H1 (cell line): ENCODE measurements at regions not wholly inside any gene's neighbourhood (a gene's known extent, or its start where the extent isn't known, plus 50 kb on each side); places are given as distances from the start of the nearest gene placed in this dataset.

Source experiments
- CTCF ChIA-PET: fragments of 300-600 bp; sonication (Branson Sonifier 250); formaldehyde crosslinking; loops from one replicate; lab custom pipeline; 2021; ENCODE audit not compliant: partially characterized antibody; lab: Charles Lee
- POLR2A ChIA-PET: fragments of 300-600 bp; sonication (Branson Sonifier 250); formaldehyde crosslinking; loops from one replicate; lab custom pipeline; 2021; ENCODE audit warnings: inconsistent platforms; ENCODE audit not compliant: partially characterized antibody; lab: Charles Lee
- DNase-seq, 2 experiments: peaks; one replicate each; pipeline versions ENCODE4 v3.0.0 to v3.0.0-alpha.2; 2010 to 2022; ENCODE audit warnings: low spot score in 2 of 2, low read depth in 1 of 2, mixed read lengths in 1 of 2
- FAIRE-seq: peaks from 2 replicates; lab custom pipeline; 2011; peaks lifted over from hg19 to GRCh38; lab: Jason Lieb, UNC
- H2AFZ ChIP-seq: 2 replicates; pipeline ENCODE4 v1.8.1; 2012; ENCODE audit warnings: low read length, inconsistent platforms
- H2AK5ac ChIP-seq: 2 replicates; pipeline ENCODE4 v1.6.1; 2013; ENCODE audit warnings: low read depth, low read length
- H2BK120ac ChIP-seq: replicated peaks from 2 replicates; pipeline ENCODE3; 2013; ENCODE audit warnings: low read depth, low read length, inconsistent platforms
- H2BK12ac ChIP-seq: 2 replicates; pipeline ENCODE4 v1.6.1; 2013; ENCODE audit warnings: low read depth, low read length
- H2BK15ac ChIP-seq: 2 replicates; pipeline ENCODE4 v1.6.1; 2013; ENCODE audit warnings: low read length
- H2BK20ac ChIP-seq: 2 replicates; pipeline ENCODE4 v1.6.1; 2013; ENCODE audit warnings: low read length
- H2BK5ac ChIP-seq: 2 replicates; pipeline ENCODE4 v1.6.1; 2013; ENCODE audit warnings: low read depth, low read length
- H3K14ac ChIP-seq: 2 replicates; pipeline ENCODE4 v1.6.1; 2013; ENCODE audit warnings: inconsistent platforms; ENCODE audit not compliant: insufficient read length
- H3K18ac ChIP-seq: 2 replicates; pipeline ENCODE4 v1.6.1; 2013; ENCODE audit warnings: low read length; ENCODE audit errors: extremely low read depth
- H3K23ac ChIP-seq: 2 replicates; pipeline ENCODE4 v1.6.1; 2013; ENCODE audit warnings: inconsistent platforms; ENCODE audit not compliant: insufficient read length
- H3K23me2 ChIP-seq: 2 replicates; pipeline ENCODE4 v1.6.1; 2013; ENCODE audit warnings: low read depth, low read length
- H3K27ac ChIP-seq: 2 replicates; pipeline ENCODE4 v1.6.1; 2011; ENCODE audit warnings: low read depth, low read length, inconsistent platforms
- H3K27me3 ChIP-seq, 4 experiments: replicated peaks in 1 of 4; 1 replicate in 1 of 4; 2 replicates in 3 of 4; pipeline versions ENCODE4 v1.6.1 to v1.8.1; 2011 to 2013; ENCODE audit warnings: low read length in 3 of 4, mild to moderate bottlenecking in 3 of 4, inconsistent platforms in 2 of 4, mixed read lengths in 2 of 4, moderate library complexity in 1 of 4; ENCODE audit not compliant: control insufficient read depth in 3 of 4, insufficient read depth in 3 of 4; ENCODE audit errors: extremely low read depth in 1 of 4
- H3K36me3 ChIP-seq, 4 experiments: 2 replicates each; pipeline versions ENCODE4 v1.6.1 to v1.8.1; 2011 to 2013; ENCODE audit warnings: mild to moderate bottlenecking in 4 of 4, low read length in 3 of 4, moderate library complexity in 2 of 4, control low read depth in 1 of 4, inconsistent platforms in 1 of 4; ENCODE audit not compliant: insufficient read depth in 4 of 4, control insufficient read depth in 2 of 4
- H3K4ac ChIP-seq: replicated peaks from 2 replicates; pipeline ENCODE3; 2013; ENCODE audit warnings: low read length, low read depth, mixed read lengths, inconsistent platforms; ENCODE audit not compliant: insufficient read length
- H3K4me1 ChIP-seq, 4 experiments: replicated peaks in 1 of 4; 1 replicate in 1 of 4; 2 replicates in 3 of 4; pipeline versions ENCODE4 v1.6.1 to v1.8.1; 2011 to 2013; ENCODE audit warnings: low read length in 3 of 4, inconsistent platforms in 2 of 4, mixed read lengths in 1 of 4; ENCODE audit not compliant: insufficient read depth in 4 of 4, control insufficient read depth in 3 of 4
- H3K4me2 ChIP-seq, 2 experiments: 2 replicates each; pipeline versions ENCODE4 v1.6.1 to v1.8.1; 2011 to 2013; ENCODE audit warnings: low read depth in 2 of 2, low read length in 2 of 2, control low read depth in 1 of 2, inconsistent platforms in 1 of 2, mild to moderate bottlenecking in 1 of 2; ENCODE audit not compliant: insufficient read depth in 1 of 2
- H3K4me3 ChIP-seq, 4 experiments: fragments of 200-600, 300-600 bp in 1 of 4; sonication (generic), shearing (Covaris generic), sonication (Bioruptor Twin) in 1 of 4; 2 replicates each; pipeline versions ENCODE4 v1.5.1 to v1.8.1; 2011 to 2016; ENCODE audit warnings: low read length in 4 of 4, low read depth in 3 of 4, control low read depth in 2 of 4, inconsistent platforms in 2 of 4, mild to moderate bottlenecking in 2 of 4, mixed read lengths in 1 of 4, moderate library complexity in 1 of 4; ENCODE audit not compliant: insufficient read depth in 2 of 4; ENCODE audit errors: extremely low read depth in 1 of 4
- H3K56ac ChIP-seq: replicated peaks from 2 replicates; pipeline ENCODE3; 2013; ENCODE audit warnings: low read depth, mild to moderate bottlenecking, mixed read lengths, low read length, inconsistent platforms; ENCODE audit not compliant: insufficient read length
- H3K79me1 ChIP-seq: 2 replicates; pipeline ENCODE4 v1.6.1; 2013; ENCODE audit warnings: low read depth, low read length, control low read depth
- H3K79me2 ChIP-seq, 2 experiments: 2 replicates each; pipeline versions ENCODE4 v1.6.1 to v1.8.1; 2012 to 2013; ENCODE audit warnings: low read length in 2 of 2, mild to moderate bottlenecking in 2 of 2, inconsistent platforms in 1 of 2; ENCODE audit not compliant: insufficient read depth in 2 of 2, control insufficient read depth in 1 of 2
- H3K9ac ChIP-seq, 4 experiments: replicated peaks in 1 of 4; 1 replicate in 1 of 4; 2 replicates in 3 of 4; pipeline versions ENCODE4 v1.6.1 to v1.8.1; 2011 to 2013; ENCODE audit warnings: low read depth in 3 of 4, low read length in 3 of 4, control low read depth in 2 of 4, mild to moderate bottlenecking in 2 of 4, moderate library complexity in 2 of 4, inconsistent platforms in 1 of 4; ENCODE audit errors: extremely low read depth in 1 of 4
- H3K9me3 ChIP-seq, 2 experiments: 2 replicates each; pipeline versions ENCODE4 v1.6.1 to v1.8.1; 2012 to 2013; ENCODE audit warnings: mild to moderate bottlenecking in 2 of 2, moderate library complexity in 2 of 2, control low read depth in 1 of 2, inconsistent platforms in 1 of 2, low read depth in 1 of 2, low read length in 1 of 2, mixed read lengths in 1 of 2; ENCODE audit not compliant: insufficient read depth in 2 of 2
- H4K20me1 ChIP-seq, 2 experiments: replicated peaks in 1 of 2; 2 replicates each; pipeline versions ENCODE3 to v1.8.1; 2011 to 2013; ENCODE audit warnings: inconsistent platforms in 2 of 2, low read length in 2 of 2, mild to moderate bottlenecking in 1 of 2; ENCODE audit not compliant: insufficient read depth in 2 of 2, control insufficient read depth in 1 of 2
- H4K5ac ChIP-seq: 2 replicates; pipeline ENCODE4 v1.6.1; 2013; ENCODE audit warnings: low read length, low read depth, mixed read lengths, inconsistent platforms; ENCODE audit not compliant: insufficient read length
- H4K8ac ChIP-seq: 2 replicates; pipeline ENCODE4 v1.8.0; 2013; ENCODE audit warnings: mild to moderate bottlenecking, moderate library complexity, low read length, inconsistent platforms; ENCODE audit not compliant: insufficient read depth; ENCODE audit errors: extremely low read depth
- H4K91ac ChIP-seq: replicated peaks from 2 replicates; pipeline ENCODE3; 2013; ENCODE audit warnings: low read length, mixed read lengths, inconsistent platforms; ENCODE audit not compliant: insufficient read length
- BACH1 ChIP-seq: IDR thresholded peaks from 2 replicates; pipeline ENCODE4 v1.6.1; 2012; ENCODE audit warnings: low read length, improper control_type of control experiment
- CEBPB ChIP-seq: IDR thresholded peaks from 2 replicates; pipeline ENCODE4 v1.6.1; 2012; ENCODE audit warnings: low read depth, low read length
- POLR2A ChIP-seq, 2 experiments: IDR thresholded peaks; 1 replicate in 1 of 2; 2 replicates in 1 of 2; pipeline ENCODE4 v1.6.1; 2011; ENCODE audit warnings: low read depth in 2 of 2, low read length in 2 of 2, mild to moderate bottlenecking in 2 of 2; ENCODE audit errors: control extremely low read depth in 1 of 2
- RNF2 ChIP-seq: fragments of 200-900, 300-1000 bp; sonication (generic); IDR thresholded peaks from 2 replicates; pipeline ENCODE4 v1.7.1; 2016; ENCODE audit warnings: borderline replicate concordance, low read depth, mild to moderate bottlenecking, antibody characterized with exemption, low read length; ENCODE audit not compliant: poor library complexity, severe bottlenecking; ENCODE audit errors: missing control alignments
- SIX5 ChIP-seq: IDR thresholded peaks from 2 replicates; pipeline ENCODE4 v1.6.1; 2011; ENCODE audit warnings: mild to moderate bottlenecking, low read depth, low read length
- SP1 ChIP-seq: IDR thresholded peaks from 2 replicates; pipeline ENCODE4 v1.6.1; 2011; ENCODE audit warnings: low read depth, low read length
- WGBS, 2 experiments: shearing (Covaris generic) in 1 of 2; methylation state at CpG; one replicate each; pipeline versions ENCODE4 v1.1.6 to v1.1.7; 2013 to 2015; ENCODE audit warnings: low lambda C conversion rate in 2 of 2, mixed read lengths in 2 of 2, inconsistent platforms in 1 of 2, low coverage in 1 of 2, missing lambda C conversion rate in 1 of 2; ENCODE audit not compliant: insufficient replicate concordance in 2 of 2, insufficient coverage in 1 of 2, insufficient read length in 1 of 2; ENCODE audit errors: extremely low coverage in 1 of 2, missing lambda C conversion rate in 1 of 2; 5-methylcytosine and 5-hydroxymethylcytosine counted together

- Histone ChIP-seq H2BK12ac (no peak overlapping the region), H3K14ac (no peak overlapping the region), H3K9me3 (no peaks in the 10 kb centered on the region), H3K79me1 (no peaks in the 10 kb centered on the region), H2BK120ac (no peak overlapping the region), H3K4ac (no peak overlapping the region), H2AFZ (no peak overlapping the region), H3K18ac (no peak overlapping the region), H4K8ac (no peak overlapping the region), H4K91ac (no peak overlapping the region), H3K56ac (no peak overlapping the region), H3K23me2 (no peaks in the 10 kb centered on the region), H2BK5ac (no peak overlapping the region), H3K4me3 (no peak overlapping the region), H3K4me1 (no peaks in the 10 kb centered on the region), H3K23ac (no peak overlapping the region), H3K4me2 (no peak overlapping the region), H3K27me3 (no peaks in the 10 kb centered on the region), H3K36me3 (no peaks in the 10 kb centered on the region), H2BK15ac (no peak overlapping the region), H3K9ac (no peak overlapping the region), H3K27ac (no peak overlapping the region), H4K20me1 (no peaks in the 10 kb centered on the region), H4K5ac (no peak overlapping the region), H2BK20ac (no peak overlapping the region), H3K79me2 (no peaks in the 10 kb centered on the region), H2AK5ac (no peak overlapping the region)
- FAIRE-seq (no peak), DNase-seq (no peak)
- ChIA-PET CTCF (interaction anchor here (0.6 kb wide), 1 partner anchor 366 kb away, joined by 3 read pairs; no protein-coding TSS in a partner anchor), POLR2A (no interaction called here)
- 92% methylated on average over 2 of the region's 2 CpGs; no CpG with 5 or more reads in 1 of the 2 experiments for WGBS, 2 experiments
- TF ChIP-seq SP1 (no peak), POLR2A (IDR thresholded peaks at IDR 0.05; ENCODE audit: control extremely low read depth in 1 of 2, low read depth in 2 of 2, low read length in 2 of 2) (no peak), CEBPB (no peak), SIX5 (no peak), BACH1 (no peak), RNF2 (no peak)
These were observed 147.2 kb downstream of the NDUFA12 start for GRCh38 chr12:94856324-94856723.
